HAP-1 (cell line): ENCODE measurements at regions not wholly inside any gene's neighbourhood (a gene's known extent, or its start where the extent isn't known, plus 50 kb on each side); places are given as distances from the start of the nearest gene placed in this dataset.

ENCODE experiments used
- DNase-seq, 2 experiments: peaks; one replicate each; pipeline ENCODE4 v3.0.0-alpha.2; 2016 to 2020; ENCODE audit warnings: low spot score in 2 of 2
- H3K27me3 ChIP-seq: fragments of 250-450 bp; sonication (Bioruptor Pico); 2 replicates; pipeline ENCODE4 v1.5.1; 2020; ENCODE audit warnings: low read depth, mild to moderate bottlenecking, moderate library complexity
- H3K36me3 ChIP-seq: fragments of 250-450 bp; sonication (Bioruptor Pico); replicated peaks from 2 replicates; pipeline ENCODE4 v1.5.1; 2020; ENCODE audit warnings: mild to moderate bottlenecking
- H3K4me1 ChIP-seq: fragments of 250-450 bp; sonication (Bioruptor Pico); 2 replicates; pipeline ENCODE4 v1.5.1; 2020; ENCODE audit warnings: mild to moderate bottlenecking
- H3K4me3 ChIP-seq: fragments of 250-450 bp; sonication (Bioruptor Pico); 2 replicates; pipeline ENCODE4 v1.5.1; 2020; ENCODE audit warnings: mild to moderate bottlenecking, moderate library complexity
- H3K9me3 ChIP-seq: fragments of 250-450 bp; sonication (Bioruptor Pico); 2 replicates; pipeline ENCODE4 v1.5.1; 2020; ENCODE audit warnings: mild to moderate bottlenecking, moderate library complexity
- in situ Hi-C: fragments of 300-500 bp; cut with MboI; formaldehyde crosslinking; loops from 3 replicates; pipeline ENCODE4 v1.14.3; 2020; ENCODE audit warnings: low sequenced_read_pairs, inconsistent platforms, mixed read lengths

GRCh38 chr2:217179854-217180253 is 320.0 kb upstream of the TNP1 start:
- peak in 1 of 2 experiments; percentile 51 for DNase-seq
- Histone ChIP-seq H3K36me3 (no peaks in the 10 kb centered on the region), H3K9me3 (no peaks in the 10 kb centered on the region), H3K4me3 (no peak overlapping the region), H3K4me1 (peaks cover 13% of the 10 kb centered on the region), H3K27me3 (no peaks in the 10 kb centered on the region)
- in situ Hi-C loops, result no loop called here

GRCh38 chr2:217178341-217178740 is 318.5 kb upstream of the TNP1 start:
- no peaks in the 10 kb centered on the region for H3K9me3 ChIP-seq
- no peak overlapping the region for H3K4me3 ChIP-seq
- H3K36me3 ChIP-seq, result no peaks in the 10 kb centered on the region
- peaks cover 13% of the 10 kb centered on the region for H3K4me1 ChIP-seq
- no peak for DNase-seq
- in situ Hi-C loops, result no loop called here
- no peaks in the 10 kb centered on the region for H3K27me3 ChIP-seq

DNA sequence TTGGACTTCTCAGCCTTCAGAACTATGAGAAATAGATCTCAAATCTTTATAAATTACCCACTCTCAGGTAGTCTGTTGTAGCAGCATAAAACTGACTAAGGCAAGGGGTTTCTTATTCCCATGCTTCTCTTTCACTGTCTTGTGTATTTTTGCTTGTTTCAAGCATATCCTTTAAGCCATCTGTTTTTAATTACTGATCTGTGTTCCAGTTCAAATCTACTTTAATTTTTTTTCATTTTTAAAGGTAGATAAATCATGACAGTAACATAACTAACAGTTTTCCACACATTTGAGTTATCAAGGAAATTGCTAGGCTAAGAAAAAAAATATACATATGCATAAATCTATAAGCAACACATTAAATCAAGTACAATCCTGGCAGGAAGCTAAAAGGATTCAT is 317.9 kb upstream of the TNP1 start:
- Histone ChIP-seq H3K9me3 (no peaks in the 10 kb centered on the region), H3K4me1 (peaks cover 13% of the 10 kb centered on the region), H3K36me3 (no peaks in the 10 kb centered on the region), H3K27me3 (no peaks in the 10 kb centered on the region), H3K4me3 (no peak overlapping the region)
- DNase-seq, result no peak
- in situ Hi-C loops, result no loop called here

GRCh38 chr2:217171874-217172273 is 312.0 kb upstream of the TNP1 start:
- no peak overlapping the region for H3K4me3 ChIP-seq
- H3K27me3 ChIP-seq, result no peaks in the 10 kb centered on the region
- in situ Hi-C loops, result no loop called here
- H3K36me3 ChIP-seq, result no peaks in the 10 kb centered on the region
- DNase-seq, result no peak
- no peaks in the 10 kb centered on the region for H3K4me1 ChIP-seq
- no peaks in the 10 kb centered on the region for H3K9me3 ChIP-seq

DNA sequence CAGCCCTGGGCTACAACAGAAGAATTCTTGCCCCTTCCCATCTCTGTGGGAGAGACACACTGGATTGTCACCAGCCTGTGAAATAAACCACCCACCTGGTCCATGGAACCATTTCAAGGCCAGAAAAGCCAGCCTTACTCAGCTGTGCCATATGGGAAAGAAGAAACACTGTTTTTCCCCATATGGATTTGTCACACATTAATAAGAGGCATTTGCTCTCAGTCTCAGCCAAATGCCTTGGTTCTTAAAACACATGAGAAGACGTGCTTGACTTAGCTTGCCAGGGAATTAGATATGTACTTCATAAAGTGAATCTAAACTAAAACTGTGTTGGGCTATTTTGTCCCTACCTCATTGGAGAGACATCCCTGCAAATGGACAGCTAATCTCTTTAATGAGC is 308.6 kb upstream of the TNP1 start:
- in situ Hi-C loops, result no loop called here
- H3K27me3 ChIP-seq, result no peaks in the 10 kb centered on the region
- no peak overlapping the region for H3K4me3 ChIP-seq
- H3K36me3 ChIP-seq, result no peaks in the 10 kb centered on the region
- H3K4me1 ChIP-seq, result no peaks in the 10 kb centered on the region
- no peak for DNase-seq
- no peaks in the 10 kb centered on the region for H3K9me3 ChIP-seq

DNA sequence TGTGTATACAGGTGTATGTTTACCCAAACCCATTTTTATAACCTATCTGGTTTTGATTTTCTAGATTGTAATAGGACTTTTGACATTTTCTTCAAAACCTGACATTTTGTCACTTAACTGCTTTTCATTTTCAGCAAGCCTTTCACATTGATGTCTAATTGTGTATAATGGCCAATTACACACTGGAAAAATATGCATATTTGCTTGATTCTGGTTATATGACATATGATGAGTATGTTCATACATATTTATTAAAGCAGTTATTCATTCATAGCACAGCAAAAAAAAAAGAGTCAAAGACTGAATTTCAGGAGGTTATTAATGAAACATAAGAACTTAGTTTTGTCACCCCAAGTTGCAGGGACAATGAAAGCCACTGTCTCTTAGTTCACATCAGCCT is 307.7 kb upstream of the TNP1 start:
- Histone ChIP-seq H3K36me3 (no peaks in the 10 kb centered on the region), H3K27me3 (no peaks in the 10 kb centered on the region), H3K4me1 (peaks cover 4% of the 10 kb centered on the region; the same call in 1 of the 2 replicates), H3K4me3 (no peak overlapping the region), H3K9me3 (no peaks in the 10 kb centered on the region)
- in situ Hi-C loops, result no loop called here
- DNase-seq, result no peak

DNA sequence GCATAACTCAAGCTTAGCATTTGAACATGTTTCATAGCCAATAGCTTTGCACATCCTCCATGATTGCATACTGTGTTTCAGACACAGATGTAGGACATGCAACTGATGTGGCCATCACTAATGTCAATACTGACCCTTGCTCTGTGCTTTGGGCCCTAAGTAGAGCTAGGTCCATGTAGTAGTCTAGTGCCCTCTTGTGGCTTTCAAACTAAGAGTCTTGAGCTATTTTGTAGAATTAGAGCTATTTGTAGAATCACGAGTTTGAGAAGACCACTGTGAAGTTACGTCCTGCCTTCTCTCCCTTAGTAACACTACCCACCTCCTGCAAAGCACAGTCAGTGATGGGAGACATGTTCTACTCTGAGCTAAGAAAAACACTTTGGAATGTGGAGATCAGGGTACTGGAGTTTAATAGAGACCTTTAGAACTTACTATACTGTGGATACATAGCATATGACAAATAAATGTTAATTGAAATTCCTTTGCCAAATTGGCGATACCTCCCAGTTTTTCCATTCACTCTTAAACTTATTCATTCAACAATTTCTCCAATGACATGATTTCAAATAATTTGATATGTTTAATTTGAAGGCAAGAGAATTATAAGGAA is 306.5 kb upstream of the TNP1 start:
- no peaks in the 10 kb centered on the region for H3K9me3 ChIP-seq
- H3K36me3 ChIP-seq, result no peaks in the 10 kb centered on the region
- in situ Hi-C loops, result no loop called here
- H3K4me3 ChIP-seq, result no peak overlapping the region
- DNase-seq, result peak in 1 of 2 experiments; percentile 38
- peaks cover 7% of the 10 kb centered on the region; the same call in 1 of the 2 replicates for H3K4me1 ChIP-seq
- no peaks in the 10 kb centered on the region for H3K27me3 ChIP-seq

DNA sequence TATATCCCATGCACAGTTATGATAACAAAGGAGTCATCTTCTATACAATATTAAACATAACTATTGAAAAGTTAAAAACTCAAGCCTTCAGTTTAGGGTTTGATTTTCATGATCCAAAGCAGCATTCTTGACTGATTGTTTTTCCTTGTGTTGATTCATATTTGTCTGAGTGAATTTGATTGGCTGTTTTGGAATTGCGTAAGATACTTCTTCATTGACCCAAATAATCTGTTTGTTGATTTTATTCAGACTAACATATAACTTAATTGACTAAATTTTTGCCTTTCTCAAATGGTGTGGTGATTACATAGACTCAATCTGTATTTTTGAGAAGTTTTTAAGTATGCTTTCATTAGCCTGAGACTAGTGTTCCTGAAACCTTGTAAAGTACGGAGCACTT is 305.7 kb upstream of the TNP1 start:
- Histone ChIP-seq H3K9me3 (no peaks in the 10 kb centered on the region), H3K27me3 (no peaks in the 10 kb centered on the region), H3K4me1 (peaks cover 7% of the 10 kb centered on the region; the same call in 1 of the 2 replicates), H3K4me3 (no peak overlapping the region), H3K36me3 (no peaks in the 10 kb centered on the region)
- in situ Hi-C loops, result no loop called here
- DNase-seq, result no peak

GRCh38 chr2:217163987-217164386 is 304.1 kb upstream of the TNP1 start:
- H3K9me3 ChIP-seq, result no peaks in the 10 kb centered on the region
- no peak for DNase-seq
- no peaks in the 10 kb centered on the region for H3K36me3 ChIP-seq
- peaks cover 7% of the 10 kb centered on the region; the same call in 1 of the 2 replicates for H3K4me1 ChIP-seq
- in situ Hi-C loops, result no loop called here
- no peaks in the 10 kb centered on the region for H3K27me3 ChIP-seq
- no peak overlapping the region for H3K4me3 ChIP-seq

DNA sequence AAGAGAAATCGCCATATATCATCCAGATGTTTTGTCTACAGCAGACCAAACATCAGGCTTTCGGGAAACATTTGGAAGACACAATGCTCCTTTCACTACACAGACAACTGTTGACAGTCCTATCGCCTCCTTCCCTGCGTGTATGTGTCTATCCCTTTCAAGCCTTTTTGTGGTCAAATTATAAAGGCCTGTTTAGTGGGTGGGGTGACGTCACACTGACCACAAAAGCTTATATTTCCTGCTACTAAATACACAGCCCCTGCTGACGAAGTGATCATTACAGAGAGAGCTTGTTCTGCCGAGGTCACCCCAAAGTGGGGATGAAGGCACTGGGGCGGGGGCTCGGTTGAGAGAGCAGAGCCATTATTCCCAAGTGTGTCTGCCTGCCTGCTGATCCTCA is 302.7 kb upstream of the TNP1 start:
- Histone ChIP-seq H3K4me3 (no peak overlapping the region), H3K36me3 (no peaks in the 10 kb centered on the region), H3K9me3 (no peaks in the 10 kb centered on the region), H3K27me3 (no peaks in the 10 kb centered on the region), H3K4me1 (peaks cover 7% of the 10 kb centered on the region; the same call in 1 of the 2 replicates)
- DNase-seq, result peak in 1 of 2 experiments; percentile 22
- in situ Hi-C loops, result no loop called here

DNA sequence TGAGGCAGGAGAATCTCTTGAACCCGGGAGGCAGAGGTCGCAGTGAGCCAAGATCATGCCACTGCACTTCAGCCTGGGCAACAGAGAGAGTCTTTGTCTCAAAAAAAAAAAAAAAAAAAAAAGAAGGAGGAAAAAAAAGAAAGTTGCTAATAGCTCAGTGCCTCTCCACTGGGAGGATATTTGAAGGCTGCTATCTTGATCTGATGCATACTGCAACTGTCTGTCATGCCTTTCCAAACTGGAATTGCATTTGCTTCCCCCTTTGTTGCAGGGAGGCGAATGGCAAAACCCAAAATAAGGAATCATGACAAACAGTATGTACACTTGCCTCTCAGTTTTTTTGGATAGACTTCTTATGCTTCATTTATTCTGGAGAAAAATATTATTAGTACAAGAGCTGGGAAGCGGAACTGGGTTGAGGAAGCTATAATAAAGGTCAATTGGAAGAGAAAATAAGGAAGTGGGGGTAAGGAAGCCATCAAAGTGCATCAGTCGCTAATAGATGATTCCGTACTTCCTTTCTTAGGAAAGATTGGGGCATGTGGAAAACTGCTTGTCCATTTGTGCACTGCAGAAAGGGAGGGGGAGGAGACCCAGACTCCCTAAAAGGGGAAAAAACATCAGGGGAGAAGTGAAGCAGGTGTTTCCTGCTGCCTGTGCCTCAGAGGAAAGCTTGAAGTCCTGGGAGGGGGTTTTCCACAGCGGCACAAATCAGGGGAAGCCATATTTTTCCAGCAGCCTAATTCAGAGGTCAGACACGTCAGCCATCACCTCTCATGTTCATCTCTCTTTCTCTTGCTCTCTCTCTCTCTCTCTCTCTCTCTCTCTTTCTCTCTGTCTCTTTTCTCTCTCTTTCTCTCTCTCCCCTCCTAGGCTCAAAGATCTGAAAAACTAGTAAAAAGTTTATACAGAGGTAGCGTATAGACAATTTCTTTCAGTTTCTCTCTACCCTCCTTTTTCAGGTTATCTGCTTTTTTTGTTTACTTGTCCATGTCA is 301.4 kb upstream of the TNP1 start:
- H3K4me3 ChIP-seq, result no peak overlapping the region
- H3K4me1 ChIP-seq, result peaks cover 7% of the 10 kb centered on the region; the same call in 1 of the 2 replicates
- no peak for DNase-seq
- H3K27me3 ChIP-seq, result no peaks in the 10 kb centered on the region
- in situ Hi-C loops, result no loop called here
- no peaks in the 10 kb centered on the region for H3K36me3 ChIP-seq
- H3K9me3 ChIP-seq, result no peaks in the 10 kb centered on the region

- Histone ChIP-seq H3K36me3 (no peaks in the 10 kb centered on the region), H3K9me3 (no peaks in the 10 kb centered on the region), H3K27me3 (no peaks in the 10 kb centered on the region), H3K4me1 (peaks cover 7% of the 10 kb centered on the region; the same call in 1 of the 2 replicates), H3K4me3 (no peak overlapping the region)
- no peak for DNase-seq
- in situ Hi-C loops, result no loop called here
Measured at GRCh38 chr2:217160103-217160743, 300.4 kb upstream of the TNP1 start.

DNA sequence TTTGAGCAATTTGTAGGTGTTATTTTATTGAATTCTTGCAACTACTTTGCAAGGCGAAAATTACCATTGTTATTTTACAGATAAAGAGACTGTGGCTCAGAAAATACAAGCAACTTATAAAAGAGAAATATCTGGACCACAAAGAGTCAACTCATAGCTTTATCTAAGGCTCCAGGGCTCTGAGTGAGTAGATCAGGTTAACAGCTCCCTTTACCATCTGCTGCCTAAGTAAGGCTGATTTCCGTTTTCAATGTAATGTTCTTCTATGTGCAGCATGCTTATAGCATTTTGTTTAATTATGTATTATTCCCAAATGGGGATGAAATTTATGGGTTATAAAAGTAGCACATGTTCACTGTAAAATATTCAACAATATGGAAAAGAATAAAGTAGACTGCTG is 299.1 kb upstream of the TNP1 start:
- Histone ChIP-seq H3K4me1 (peaks cover 7% of the 10 kb centered on the region; the same call in 1 of the 2 replicates), H3K9me3 (no peaks in the 10 kb centered on the region), H3K36me3 (no peaks in the 10 kb centered on the region), H3K27me3 (no peaks in the 10 kb centered on the region), H3K4me3 (no peak overlapping the region)
- no peak for DNase-seq
- in situ Hi-C loops, result no loop called here

DNA sequence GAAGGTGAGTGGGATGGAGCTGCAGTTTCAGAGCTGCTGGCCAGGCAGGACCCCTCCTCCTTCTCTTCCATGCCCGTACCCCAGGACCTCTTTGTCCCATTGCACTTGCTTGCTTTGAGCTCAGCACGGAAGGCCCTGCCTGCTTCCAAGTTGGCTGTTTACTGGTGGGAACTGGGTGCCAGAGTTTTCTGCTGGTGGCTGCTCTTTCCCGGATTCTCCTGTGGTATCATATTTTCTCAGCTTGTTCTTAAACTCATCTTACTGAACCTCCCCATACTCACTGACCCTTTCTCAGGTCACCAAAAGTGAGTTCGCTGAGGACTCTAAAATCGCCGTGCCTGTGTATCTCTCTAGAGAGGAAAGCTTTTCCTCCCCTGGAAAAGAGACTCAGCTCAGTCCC is 297.7 kb upstream of the TNP1 start:
- Histone ChIP-seq H3K27me3 (no peaks in the 10 kb centered on the region), H3K9me3 (no peaks in the 10 kb centered on the region)
- in situ Hi-C loops, result no loop called here

More for the DNA sequence above, 297.7 kb upstream of the TNP1 start:
- Histone ChIP-seq H3K4me3 (no peak overlapping the region), H3K4me1 (peaks cover 3% of the 10 kb centered on the region; the same call in 1 of the 2 replicates), H3K36me3 (no peaks in the 10 kb centered on the region)
- no peak for DNase-seq
